Lung microvascular endothelial cell (primary cell): ENCODE measurements at regions not wholly inside any gene's neighbourhood (a gene's known extent, or its start where the extent isn't known, plus 50 kb on each side); places are given as distances from the start of the nearest gene placed in this dataset.

Experiments used
- DNase-seq, 2 donors: peaks; one replicate each; pipeline versions ENCODE4 v3.0.0 to v3.0.0-alpha.2; 2010; ENCODE audit warnings: low read depth in 2 of 2

DNA sequence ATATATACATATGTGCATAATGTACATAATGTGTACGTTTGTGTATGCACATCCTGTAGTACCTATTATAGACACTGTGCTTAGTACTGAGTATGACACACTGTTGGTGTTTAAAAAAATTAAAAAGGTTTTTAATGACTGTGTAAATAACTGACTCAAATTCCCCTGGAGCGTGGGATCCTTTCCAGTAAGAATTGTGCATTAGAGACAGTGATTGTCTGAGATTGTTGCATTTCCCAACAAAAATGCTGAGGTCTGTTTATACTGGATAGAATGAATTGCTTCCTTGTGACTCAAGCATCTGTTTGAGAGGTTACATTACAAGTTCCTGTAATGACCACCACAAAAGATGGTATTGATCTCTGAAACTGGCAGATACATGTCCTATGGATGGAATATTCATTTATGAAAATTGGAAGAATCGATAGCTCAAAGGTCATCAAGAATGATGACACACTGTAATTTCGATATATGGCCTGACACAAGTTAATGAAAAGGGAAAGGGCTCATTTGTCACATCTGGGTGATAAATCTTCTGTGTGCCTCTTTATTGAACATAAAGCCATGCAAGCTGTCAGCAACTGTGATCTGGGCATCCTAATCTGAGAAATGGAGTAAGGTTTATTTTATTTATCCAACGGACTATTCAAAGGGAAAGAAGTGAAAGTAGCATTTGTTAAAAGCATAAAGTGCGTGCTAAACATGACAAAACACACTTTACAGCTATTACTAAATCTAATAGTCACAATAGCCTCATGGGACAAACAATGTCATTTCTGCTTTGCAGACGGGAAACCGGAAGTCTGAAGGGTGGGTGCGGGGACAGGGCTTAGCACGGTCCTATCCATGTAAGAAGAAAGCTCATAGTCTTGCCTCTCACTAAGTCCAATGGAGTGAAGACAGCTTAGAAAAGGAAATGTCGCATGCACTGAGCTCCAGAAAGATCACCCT is 228.8 kb downstream of the CDH11 start:
- peak in 1 of 2 donors; percentile 3 for DNase-seq

DNA sequence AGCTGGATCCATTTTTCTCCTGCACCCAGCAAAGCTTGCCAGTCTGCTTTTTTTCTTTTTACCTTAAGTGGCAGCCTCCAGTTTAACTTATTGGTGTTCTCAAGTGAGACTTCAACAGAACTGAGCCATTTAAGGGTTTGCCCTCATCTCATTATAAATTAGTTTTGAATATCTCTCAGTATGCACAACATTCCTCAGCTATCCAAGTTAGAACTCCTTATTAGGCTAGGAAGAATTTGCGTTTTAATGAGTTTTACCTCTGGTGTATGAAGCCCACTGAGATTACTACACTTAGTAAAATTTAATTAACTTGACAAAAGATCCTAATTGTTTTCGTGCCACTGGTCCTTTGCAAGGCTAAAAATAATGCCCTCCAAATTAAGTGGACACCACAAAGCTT is 232.4 kb downstream of the CDH11 start:
- no peak for DNase-seq

DNA sequence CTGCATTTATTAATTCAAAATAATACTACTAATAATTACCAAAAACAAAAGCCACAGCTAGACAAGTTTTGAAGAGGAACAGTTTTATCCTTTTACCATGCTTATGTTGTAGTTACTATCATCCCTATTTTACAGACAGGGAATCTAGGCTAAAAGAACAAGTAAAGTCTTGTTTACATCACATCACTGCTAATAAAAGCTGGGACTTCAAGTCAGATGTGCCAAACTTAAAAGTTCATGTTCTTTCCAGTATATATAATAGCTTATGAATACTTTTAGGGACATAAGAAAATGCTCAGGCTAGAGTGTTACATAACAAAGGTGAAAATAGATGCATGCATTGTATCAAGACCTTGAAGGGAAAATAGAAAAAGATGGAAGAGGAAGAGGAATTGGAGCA is 234.2 kb downstream of the CDH11 start:
- DNase-seq = no peak

DNA sequence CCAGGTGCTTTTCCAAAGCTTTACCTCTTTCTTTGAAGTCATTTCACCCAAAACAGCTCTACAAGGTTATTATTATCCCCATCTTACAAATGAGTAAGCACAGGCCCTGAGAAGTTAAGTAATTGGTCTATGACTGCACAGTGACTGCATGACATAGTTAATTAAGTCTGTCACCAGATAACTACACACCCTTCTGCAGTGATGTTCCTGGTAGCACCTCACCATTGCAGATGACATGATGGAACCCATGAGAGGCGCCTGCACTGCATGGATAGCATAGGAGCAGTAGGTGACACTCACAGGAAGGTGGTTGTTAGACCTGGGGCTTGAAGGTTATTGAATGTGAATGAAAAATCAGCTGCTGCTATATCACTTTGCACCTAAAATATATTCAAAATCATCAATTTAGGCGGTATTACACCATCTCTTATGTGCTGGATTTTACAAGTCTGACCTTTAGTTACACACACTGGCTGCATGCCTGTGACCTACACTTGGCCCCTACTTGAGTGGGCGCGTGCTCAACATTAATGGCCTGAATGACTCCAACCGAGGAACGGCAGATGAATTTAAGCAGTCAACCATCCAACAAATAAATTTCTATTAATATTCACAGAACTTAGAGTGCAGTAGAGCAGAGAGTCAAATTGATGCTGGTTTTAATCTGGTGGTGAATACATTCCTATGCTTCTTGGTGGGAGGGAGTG is 239.6 kb downstream of the CDH11 start:
- no peak for DNase-seq

DNA sequence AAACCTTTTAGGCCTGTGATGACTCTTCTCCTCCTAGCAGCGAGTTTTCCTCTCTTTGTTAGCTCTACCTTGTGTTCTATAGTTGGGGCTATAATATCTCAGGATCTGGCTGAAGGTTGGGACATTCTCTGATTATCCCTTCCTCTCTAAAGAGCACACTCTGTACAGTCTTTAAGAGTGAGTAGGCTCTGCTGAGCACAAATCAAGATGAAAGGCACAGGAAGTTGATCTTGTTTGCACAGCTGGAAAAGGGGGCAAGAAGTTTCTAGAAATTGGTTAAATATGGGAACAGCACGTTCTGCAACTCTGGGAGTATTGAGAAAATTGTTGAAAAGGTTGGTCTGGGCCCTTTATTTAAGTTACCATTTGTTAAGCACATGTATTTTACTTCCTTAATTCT is 240.9 kb downstream of the CDH11 start:
- DNase-seq = no peak

DNA sequence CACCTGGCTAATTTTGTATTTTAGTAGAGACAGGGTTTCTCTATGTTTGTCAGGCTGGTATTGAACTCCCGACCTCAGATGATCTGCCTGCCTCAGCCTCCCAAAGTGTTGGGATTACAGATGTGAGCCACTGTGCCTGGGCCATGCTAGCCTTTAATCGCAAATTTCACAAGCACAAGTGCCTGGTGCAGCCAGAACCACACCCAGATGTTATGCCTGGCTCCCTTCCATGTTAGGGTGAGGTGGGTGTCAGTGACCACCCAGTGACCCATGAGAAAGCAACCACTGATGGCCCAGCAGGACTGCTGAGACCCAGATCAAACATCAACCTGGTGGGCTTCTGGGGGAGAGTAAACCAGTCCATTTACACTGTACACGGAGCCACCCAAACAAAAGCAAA is 241.9 kb downstream of the CDH11 start:
- DNase-seq = no peak

DNA sequence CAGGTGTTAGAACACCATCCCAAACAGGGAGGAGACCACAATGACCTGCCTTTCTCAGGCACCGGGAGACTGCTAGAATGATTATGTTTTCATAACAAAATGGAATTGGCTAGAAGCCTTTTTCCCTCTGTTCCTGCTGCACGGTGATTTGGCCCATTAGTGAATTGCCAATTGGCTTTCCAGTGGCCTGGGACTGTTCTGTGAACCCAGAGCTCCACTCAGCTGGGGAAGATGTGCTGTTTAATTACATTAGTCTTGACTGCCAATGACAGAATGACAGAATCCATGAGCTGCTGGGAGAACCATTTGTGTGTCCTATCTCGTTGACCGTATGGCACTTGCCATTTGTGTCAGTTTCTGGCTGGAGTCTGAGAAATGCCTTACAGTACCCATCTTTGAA is 242.9 kb downstream of the CDH11 start:
- DNase-seq = no peak

DNA sequence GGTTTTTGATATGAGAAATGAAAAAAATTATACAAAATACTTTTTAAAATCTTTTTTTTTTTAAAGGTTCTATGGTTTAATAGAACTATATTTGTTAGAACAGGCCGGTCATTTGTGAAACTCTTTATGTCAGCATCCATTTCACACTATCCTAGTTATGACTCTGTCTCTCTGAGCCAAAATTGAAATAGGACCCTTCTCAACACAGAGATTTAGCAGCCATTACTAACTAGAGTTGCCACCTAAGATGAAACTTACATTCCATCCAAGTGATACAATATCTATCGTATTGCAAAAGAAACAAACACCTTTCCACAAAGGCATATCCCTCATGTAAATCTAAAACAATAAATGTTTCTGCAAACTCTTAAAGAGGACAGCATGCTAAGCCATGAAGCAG is 249.8 kb downstream of the CDH11 start:
- DNase-seq = no peak

DNA sequence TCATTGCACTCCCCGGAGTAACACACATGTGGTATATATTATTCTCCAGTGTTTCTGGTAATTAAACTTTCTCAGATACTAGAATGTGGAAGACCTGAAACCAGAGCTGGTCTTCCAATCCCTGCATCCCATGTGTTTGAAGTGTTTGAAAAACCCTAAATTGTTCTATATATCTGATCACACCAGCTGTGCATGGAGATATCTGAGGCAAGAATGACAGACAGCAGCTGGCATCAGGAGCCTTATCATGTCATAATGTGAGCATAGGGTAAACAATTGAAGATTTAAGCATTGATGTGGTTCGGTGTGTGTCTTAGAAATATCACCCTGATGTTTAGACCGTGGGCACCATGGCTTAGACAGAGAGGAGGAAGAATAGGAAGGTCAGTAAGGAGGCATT is 251.0 kb downstream of the CDH11 start:
- DNase-seq = no peak

DNA sequence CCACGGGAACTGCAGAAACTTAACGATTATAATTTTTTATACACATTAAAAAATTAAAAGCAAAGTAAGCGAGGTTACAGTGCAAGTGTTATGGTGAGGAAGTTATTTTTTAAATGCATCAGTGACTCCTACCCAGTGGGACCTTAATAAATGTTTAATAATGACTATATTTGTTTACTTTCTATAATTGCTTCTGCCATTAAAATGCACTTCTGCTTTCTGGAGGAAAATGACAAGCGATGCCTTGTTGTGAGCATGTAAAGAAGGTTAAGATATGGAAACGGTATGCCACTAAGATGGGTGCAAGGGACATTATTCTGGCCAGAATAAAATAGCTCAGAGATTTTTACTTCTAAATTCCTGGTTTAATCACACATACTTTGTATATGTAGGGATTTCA is 252.1 kb downstream of the CDH11 start:
- no peak for DNase-seq

DNA sequence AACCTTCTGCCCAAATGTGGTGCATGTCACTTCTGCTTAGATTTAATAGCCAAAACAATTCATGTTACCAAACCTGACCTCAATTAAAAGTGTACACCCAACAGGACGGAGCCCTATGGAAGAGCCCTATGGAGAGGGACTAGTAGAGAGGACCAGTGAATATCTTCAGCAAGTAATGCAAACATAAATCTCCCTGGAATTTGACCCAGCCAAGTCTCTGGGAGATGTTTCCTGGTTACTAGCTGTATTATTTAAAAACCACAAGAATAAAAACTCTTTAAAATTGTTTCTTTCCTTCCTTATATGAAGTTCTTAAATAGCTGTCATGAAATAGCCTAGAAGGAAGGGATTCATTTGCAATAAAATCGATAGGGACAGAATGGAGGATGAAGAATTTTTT is 255.8 kb downstream of the CDH11 start:
- no peak for DNase-seq

DNA sequence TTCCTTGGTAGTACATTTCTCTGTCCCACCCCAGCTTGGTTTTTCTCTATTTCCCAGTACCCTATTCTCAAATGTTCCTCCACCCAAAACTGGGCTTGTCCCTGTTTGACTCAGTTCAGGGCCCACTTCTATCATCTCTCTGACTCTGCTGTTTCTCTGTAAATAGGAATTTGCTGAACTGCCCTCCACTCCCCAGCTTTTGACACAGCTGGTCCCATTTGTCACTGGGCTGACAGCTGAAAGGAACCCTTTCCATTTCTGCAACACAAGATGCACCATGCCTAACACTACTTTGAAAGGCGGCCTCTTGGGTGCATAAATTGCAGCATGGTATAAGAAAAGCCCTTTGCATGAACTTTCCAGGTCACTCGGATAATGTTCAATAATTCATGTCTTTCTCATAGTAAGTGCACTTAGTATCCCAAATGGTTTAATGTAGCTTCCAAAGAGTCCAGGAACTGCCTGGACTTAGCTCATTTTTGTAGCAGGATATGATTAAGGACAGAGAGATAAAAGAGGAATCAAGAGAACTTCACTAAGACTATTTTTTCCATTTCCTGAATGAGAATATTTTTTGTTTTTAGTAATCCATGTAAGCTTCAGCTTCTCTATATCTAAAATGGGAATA is 256.7 kb downstream of the CDH11 start:
- no peak for DNase-seq

DNA sequence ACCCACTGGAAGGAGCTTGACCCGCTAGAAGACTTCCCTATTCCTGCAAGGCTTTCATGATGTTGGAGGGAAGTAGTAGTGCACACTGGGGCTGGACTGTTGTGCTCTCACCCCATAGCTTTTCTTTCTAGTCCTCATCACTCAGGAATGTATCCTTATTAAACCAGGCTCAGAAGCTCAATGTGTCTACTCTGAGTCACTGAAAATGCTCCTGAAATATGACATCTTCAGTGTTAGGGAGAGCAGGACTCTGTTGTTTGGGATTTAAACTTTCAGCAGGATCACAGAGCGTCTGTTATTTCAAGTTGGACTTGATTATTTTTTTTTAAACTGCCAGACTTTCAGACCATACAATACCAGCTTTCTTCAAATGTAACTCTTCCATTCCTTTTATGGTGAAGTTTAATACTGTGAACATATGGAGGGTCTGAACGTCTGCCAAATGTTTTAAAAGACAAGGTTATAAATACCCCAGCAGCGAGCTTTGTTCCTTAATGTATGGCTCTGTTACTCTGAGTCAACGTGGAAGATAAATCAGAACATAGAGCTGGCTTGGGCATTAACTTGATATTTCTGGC is 257.5 kb downstream of the CDH11 start:
- peak in 1 of 2 donors; percentile 2 for DNase-seq

DNA sequence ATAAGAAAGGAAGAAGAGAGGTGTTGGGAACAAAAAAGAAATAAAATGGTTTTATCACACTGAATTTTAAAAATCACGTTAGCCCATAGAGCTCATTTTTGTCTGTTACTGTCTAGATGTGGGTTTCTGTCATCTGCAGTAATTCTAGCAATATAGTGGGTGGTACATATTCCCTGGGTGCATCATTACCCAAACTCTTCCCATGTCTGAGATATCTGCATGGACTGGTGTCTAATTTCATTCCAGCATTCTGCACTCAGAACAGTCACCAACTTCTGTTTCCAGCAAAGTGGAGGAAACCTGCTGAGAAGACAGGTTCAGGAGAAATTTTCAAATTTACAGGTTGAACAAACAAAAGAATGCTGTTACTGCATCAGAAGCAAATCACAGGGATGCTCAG is 263.8 kb downstream of the CDH11 start:
- DNase-seq = no peak

DNA sequence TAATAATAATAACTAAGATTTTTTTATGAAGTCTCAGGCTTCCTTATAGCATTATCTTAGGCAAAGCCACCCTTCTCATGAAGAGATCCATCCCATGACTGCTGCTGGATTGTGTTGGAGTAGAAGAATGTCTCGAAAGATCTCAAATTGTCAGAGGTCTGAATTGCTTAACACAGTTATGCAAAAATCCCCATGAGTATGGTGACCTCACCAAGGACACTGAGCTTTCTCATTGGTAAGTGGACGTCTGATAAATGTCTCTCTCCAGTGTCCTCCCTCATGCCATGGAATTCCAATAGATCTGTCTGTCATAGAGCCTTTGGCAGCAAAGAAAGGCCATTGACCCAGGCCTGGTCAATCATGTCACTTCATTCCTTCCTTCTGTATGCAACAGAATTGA is 264.5 kb downstream of the CDH11 start:
- no peak for DNase-seq

DNA sequence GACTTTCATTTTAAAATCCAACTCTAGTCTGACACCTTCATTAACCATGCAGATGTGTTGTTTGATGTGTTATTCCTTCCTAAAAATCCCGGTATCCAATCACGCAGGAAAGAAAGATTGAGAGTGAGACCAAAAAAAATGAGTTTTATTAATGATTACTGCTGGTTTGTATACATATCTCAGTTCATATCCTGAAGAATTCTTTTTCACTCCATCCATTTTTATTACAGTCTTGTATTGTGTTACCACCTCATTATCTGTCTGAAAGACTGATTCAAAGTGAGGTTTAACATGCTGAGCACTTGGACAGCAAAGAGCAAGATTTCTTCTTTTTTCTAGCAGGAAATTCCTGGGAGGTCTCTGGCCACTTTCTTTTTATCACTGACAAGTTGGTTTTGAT is 268.3 kb downstream of the CDH11 start:
- DNase-seq = no peak

DNA sequence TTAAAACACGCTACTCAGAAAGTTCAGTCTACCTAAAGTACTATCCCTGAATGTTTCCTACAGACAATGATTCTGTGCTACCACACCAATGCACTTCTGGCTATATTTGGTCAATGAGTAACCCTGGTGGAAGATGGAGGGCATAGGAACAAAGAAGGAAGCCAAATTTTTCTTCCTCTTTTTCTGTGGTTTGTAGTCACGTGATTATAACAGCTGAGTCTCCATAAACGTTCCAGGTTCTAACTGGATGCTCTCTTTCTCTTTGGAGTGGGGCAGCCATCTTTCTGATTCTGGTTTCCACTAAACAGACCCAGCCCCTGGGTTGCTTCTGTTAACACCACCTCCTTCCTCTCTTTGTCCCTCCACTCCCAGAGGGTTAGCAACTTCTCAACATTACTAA is 274.9 kb downstream of the CDH11 start:
- DNase-seq = no peak

DNA sequence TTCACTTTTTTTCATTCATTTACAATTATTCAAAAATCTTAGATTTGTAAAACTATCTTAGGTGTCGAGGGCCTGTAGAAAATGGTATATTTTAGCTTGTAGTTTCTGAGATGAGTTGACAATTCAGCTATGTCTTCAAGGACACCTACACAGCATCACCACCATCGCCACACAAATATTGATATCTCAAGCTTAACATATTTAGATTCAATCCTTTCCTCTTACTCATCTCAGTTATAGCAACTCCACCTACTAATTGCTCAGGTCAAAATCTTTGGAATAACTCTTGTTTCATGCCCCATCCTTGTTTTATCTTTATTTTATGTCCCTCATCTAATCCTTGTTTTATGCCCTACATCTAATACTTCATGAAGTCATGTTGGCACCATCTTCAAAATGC is 276.8 kb downstream of the CDH11 start:
- DNase-seq = no peak

DNA sequence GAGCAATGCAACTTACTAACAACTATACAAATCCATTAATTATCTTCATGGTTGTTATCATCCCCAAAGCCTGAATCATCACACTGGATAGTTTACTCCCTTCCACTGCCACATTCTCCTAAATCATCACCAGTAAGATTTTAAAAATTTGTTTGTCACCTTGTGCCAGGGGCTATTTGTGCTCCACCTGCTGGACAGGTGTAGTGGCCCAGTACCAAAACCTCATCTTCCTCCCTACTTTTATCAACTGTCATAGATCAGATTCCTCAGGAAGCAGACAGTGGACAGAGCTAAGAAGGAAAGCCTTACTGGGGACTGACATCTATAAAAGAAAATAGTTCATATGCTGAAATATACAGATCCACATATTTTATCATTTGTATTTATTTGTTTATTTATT is 280.4 kb downstream of the CDH11 start:
- DNase-seq = no peak

DNA sequence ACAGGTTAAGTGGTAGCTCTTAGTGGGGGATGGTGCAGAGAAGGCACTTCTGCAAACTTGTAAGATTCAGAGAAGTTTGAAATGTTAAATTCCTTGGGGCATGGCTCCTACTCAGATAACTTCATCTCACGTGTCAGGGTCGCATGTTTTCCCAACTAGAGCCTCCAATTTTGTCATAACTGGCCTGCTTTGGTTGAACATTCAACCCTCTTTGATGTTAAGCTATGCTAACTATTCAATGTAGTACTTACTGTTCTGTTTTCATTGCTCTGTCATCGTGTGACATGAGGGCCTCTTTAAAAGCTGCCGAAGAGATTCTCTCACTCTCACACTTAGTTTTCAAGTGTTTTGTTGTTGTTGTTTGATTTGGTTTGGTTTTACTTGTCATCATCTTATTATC is 280.8 kb downstream of the CDH11 start:
- DNase-seq = no peak

DNA sequence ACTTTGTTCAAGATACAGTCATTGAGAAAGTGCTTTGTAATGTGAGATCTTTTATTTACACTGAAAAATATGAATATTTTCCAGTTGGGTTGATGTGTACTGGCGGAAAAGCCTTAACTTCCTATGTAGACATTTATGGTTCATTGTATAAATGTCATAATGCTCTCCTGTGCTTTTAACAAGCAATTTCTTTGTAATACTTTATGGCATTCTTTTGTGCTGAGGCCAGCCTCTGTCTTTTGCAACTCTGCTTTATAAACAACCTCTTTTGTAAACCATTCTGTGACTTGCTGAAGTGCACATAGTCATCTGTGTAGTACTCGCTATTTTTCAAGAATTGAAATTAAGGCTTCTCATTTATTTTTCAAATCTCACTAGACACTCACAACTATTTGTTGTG is 291.2 kb downstream of the CDH11 start:
- DNase-seq = no peak

DNA sequence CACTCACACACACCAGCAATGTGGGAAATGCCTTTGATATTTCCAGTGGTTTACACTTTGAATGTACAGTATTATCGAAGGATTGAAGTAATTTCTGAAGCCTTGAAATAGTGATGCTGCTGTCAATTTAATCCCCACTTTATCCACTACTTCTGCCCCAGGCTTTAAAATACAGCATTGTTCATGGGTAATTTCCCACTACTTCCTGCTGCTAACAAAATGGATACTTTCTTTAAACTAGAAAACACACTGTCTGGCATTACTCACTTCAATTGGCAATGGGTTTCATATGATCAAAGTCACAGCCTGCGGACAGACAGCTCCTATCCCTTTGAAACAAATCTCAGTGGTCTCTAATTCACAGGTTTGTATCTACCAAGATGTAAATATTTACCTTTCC is 292.2 kb downstream of the CDH11 start:
- DNase-seq = no peak
